Uterus (tissue), 2 donors: ENCODE measurements at regions not wholly inside any gene's neighbourhood (a gene's known extent, or its start where the extent isn't known, plus 50 kb on each side); places are given as distances from the start of the nearest gene placed in this dataset.

Source experiments
- POLR2A ChIP-seq, 2 donors: fragments of 450-650 bp; IDR thresholded peaks; one replicate each; pipeline ENCODE4 v1.6.1; 2016; ENCODE audit warnings: antibody characterized with exemption in 2 of 2, mild to moderate bottlenecking in 1 of 2, moderate library complexity in 1 of 2
- TF ChIP-seq, protein P1 (sequence below), 4 experiments: fragments of 200-600 bp in 2 of 4; fragments of 450-650 bp in 2 of 4; sonication (generic) in 2 of 4; IDR thresholded peaks; one replicate each; pipeline ENCODE4 v1.5.1; 2016 to 2019; ENCODE audit warnings: antibody characterized with exemption in 4 of 4, mild to moderate bottlenecking in 2 of 4, moderate library complexity in 1 of 4

DNA sequence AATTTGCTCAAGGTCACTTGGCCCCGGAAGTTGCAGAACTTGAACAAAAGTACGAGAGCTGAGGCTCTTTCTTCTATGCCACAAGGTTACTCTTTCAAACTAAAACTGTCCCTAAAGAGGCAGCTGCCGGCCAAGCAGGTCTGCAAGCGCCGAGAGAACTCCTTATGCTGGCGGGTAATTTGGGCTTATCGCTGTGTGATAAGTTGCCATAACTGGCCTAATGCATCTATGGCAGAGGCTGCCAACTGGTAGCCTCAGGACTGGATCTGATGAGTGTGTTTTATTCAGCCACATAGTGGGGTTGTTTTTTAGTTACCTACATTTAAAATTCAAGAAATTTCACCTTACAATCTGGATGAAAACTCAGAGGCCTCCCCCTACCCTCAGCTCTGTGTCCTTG lies 68.1 kb upstream of the SPOCK1 start:
- TF ChIP-seq, protein P1, sequence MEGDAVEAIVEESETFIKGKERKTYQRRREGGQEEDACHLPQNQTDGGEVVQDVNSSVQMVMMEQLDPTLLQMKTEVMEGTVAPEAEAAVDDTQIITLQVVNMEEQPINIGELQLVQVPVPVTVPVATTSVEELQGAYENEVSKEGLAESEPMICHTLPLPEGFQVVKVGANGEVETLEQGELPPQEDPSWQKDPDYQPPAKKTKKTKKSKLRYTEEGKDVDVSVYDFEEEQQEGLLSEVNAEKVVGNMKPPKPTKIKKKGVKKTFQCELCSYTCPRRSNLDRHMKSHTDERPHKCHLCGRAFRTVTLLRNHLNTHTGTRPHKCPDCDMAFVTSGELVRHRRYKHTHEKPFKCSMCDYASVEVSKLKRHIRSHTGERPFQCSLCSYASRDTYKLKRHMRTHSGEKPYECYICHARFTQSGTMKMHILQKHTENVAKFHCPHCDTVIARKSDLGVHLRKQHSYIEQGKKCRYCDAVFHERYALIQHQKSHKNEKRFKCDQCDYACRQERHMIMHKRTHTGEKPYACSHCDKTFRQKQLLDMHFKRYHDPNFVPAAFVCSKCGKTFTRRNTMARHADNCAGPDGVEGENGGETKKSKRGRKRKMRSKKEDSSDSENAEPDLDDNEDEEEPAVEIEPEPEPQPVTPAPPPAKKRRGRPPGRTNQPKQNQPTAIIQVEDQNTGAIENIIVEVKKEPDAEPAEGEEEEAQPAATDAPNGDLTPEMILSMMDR (IDR thresholded peaks at IDR 0.05): no peak
- TF ChIP-seq POLR2A (IDR thresholded peaks at IDR 0.05): no peak
